ENCODE measurements at regions not wholly inside any gene's neighbourhood (a gene's known extent, or its start where the extent isn't known, plus 50 kb on each side); places are given as distances from the start of the nearest gene placed in this dataset.

- no peak for DNase-seq (ENCODE audit: low spot score)
Measured at GRCh38 chr6:8218861-8219260, 116.5 kb upstream of the EEF1E1 start.

GRCh38 chr6:8215631-8216030, 113.3 kb upstream of the EEF1E1 start:
- DNase-seq (ENCODE audit: low spot score), result peak; percentile 31

- DNase-seq (ENCODE audit: low spot score), result no peak
Measured at GRCh38 chr6:8213995-8214394, 111.6 kb upstream of the EEF1E1 start.

- no peak for DNase-seq (ENCODE audit: low spot score)
Measured at GRCh38 chr6:8212720-8213434, 110.5 kb upstream of the EEF1E1 start.

- no peak for DNase-seq (ENCODE audit: low spot score)
Measured at GRCh38 chr6:8207869-8208191, 105.5 kb upstream of the EEF1E1 start.

- DNase-seq (ENCODE audit: low spot score), result no peak
Measured at GRCh38 chr6:8207191-8207868, 105.0 kb upstream of the EEF1E1 start.

GRCh38 chr6:8203337-8203736, 101.0 kb upstream of the EEF1E1 start:
- no peak for DNase-seq (ENCODE audit: low spot score)

- no peak for DNase-seq (ENCODE audit: low spot score)
Measured at GRCh38 chr6:8201679-8202078, 99.3 kb upstream of the EEF1E1 start.

- DNase-seq (ENCODE audit: low spot score), result no peak
Measured at GRCh38 chr6:8200255-8200654, 97.9 kb upstream of the EEF1E1 start.

GRCh38 chr6:8195714-8196102, 93.4 kb upstream of the EEF1E1 start:
- DNase-seq (ENCODE audit: low spot score), result no peak

GRCh38 chr6:8195040-8195713, 92.8 kb upstream of the EEF1E1 start:
- DNase-seq (ENCODE audit: low spot score), result no peak

- DNase-seq (ENCODE audit: low spot score), result no peak
Measured at GRCh38 chr6:8194490-8194889, 92.1 kb upstream of the EEF1E1 start.

- no peak for DNase-seq (ENCODE audit: low spot score)
Measured at GRCh38 chr6:8193541-8193940, 91.2 kb upstream of the EEF1E1 start.

GRCh38 chr6:8192597-8192996, 90.2 kb upstream of the EEF1E1 start:
- DNase-seq (ENCODE audit: low spot score), result no peak

GRCh38 chr6:8192067-8192466, 89.7 kb upstream of the EEF1E1 start:
- DNase-seq (ENCODE audit: low spot score), result no peak

- DNase-seq (ENCODE audit: low spot score), result no peak
Measured at GRCh38 chr6:8191629-8192028, 89.3 kb upstream of the EEF1E1 start.

GRCh38 chr6:8187209-8187608, 84.9 kb upstream of the EEF1E1 start:
- DNase-seq (ENCODE audit: low spot score), result no peak

- DNase-seq (ENCODE audit: low spot score), result no peak
Measured at GRCh38 chr6:8182902-8183665, 80.7 kb upstream of the EEF1E1 start.

GRCh38 chr6:8181951-8182845, 79.8 kb upstream of the EEF1E1 start:
- DNase-seq (ENCODE audit: low spot score), result no peak

- no peak for DNase-seq (ENCODE audit: low spot score)
Measured at GRCh38 chr6:8181160-8181881, 79.0 kb upstream of the EEF1E1 start.

Measured in AG08396 (cell line).